Transverse colon (tissue), 4 donors: ENCODE measurements at regions not wholly inside any gene's neighbourhood (a gene's known extent, or its start where the extent isn't known, plus 50 kb on each side); places are given as distances from the start of the nearest gene placed in this dataset.
A peak's percentile ranks its signal among the peaks of the same experiment; 100 is the strongest.

Source experiments
- DNase-seq: peaks from one replicate; pipeline ENCODE4 v3.0.0-alpha.2; 2019
- H3K27ac ChIP-seq, 4 donors: fragments of 200-600 bp; sonication (generic); 2 replicates each; pipeline ENCODE4 v1.5.1; 2016 to 2018; ENCODE audit warnings: inconsistent platforms in 4 of 4
- H3K27me3 ChIP-seq: fragments of 200-600 bp; sonication (generic); 2 replicates; pipeline ENCODE4 v1.5.1; 2017; ENCODE audit warnings: inconsistent platforms
- H3K36me3 ChIP-seq, 4 donors: fragments of 200-600 bp; sonication (generic); 2 replicates each; pipeline ENCODE4 v1.5.1; 2017 to 2019; ENCODE audit warnings: inconsistent platforms in 4 of 4
- H3K4me1 ChIP-seq, 4 donors: fragments of 200-600 bp; sonication (generic); 2 replicates each; pipeline ENCODE4 v1.5.1; 2017 to 2020; ENCODE audit warnings: inconsistent platforms in 4 of 4
- H3K4me3 ChIP-seq, 4 donors: fragments of 200-600 bp; sonication (generic); 1 replicate in 1 of 4; 2 replicates in 3 of 4; pipeline versions ENCODE4 v1.5.1 to v1.6.1; 2017 to 2019; ENCODE audit warnings: inconsistent platforms in 4 of 4
- H3K9me3 ChIP-seq, 2 donors: fragments of 200-600 bp; sonication (generic); 2 replicates each; pipeline ENCODE4 v1.5.1; 2017 to 2019; ENCODE audit warnings: inconsistent platforms in 2 of 2
- CTCF ChIP-seq, 5 experiments: fragments of 200-600 bp in 3 of 5; fragments of 450-650 bp in 2 of 5; sonication (generic) in 3 of 5; IDR thresholded peaks; 1 replicate in 2 of 5; 2 replicates in 3 of 5; pipeline ENCODE4 v1.5.1; 2016 to 2017; ENCODE audit warnings: antibody characterized with exemption in 5 of 5, inconsistent platforms in 3 of 5, mild to moderate bottlenecking in 2 of 5, moderate library complexity in 1 of 5
- EP300 ChIP-seq: sonication (generic); formaldehyde crosslinking; IDR thresholded peaks from one replicate; pipeline ENCODE4 v1.6.1; 2017; ENCODE audit warnings: antibody characterized with exemption, low read depth
- POLR2A ChIP-seq: fragments of 450-650 bp; IDR thresholded peaks from one replicate; pipeline ENCODE4 v1.6.1; 2016; ENCODE audit warnings: antibody characterized with exemption, mild to moderate bottlenecking, moderate library complexity
- POLR2AphosphoS5 ChIP-seq, 3 donors: sonication (generic); formaldehyde crosslinking; IDR thresholded peaks; one replicate each; pipeline ENCODE4 v1.6.1; 2016; ENCODE audit warnings: antibody characterized with exemption in 3 of 3
- WGBS, 2 donors: methylation state at CpG; one replicate each; pipeline ENCODE4 v1.1.5; 2018; ENCODE audit warnings: low coverage in 1 of 2; 5-methylcytosine and 5-hydroxymethylcytosine counted together
- in situ Hi-C, 4 donors: fragments of 200-750 bp; cut with MboI; loops; one replicate each; pipeline versions ENCODE4 v1.15.0 to v1.15.1; 2017; ENCODE audit warnings: low sequenced_read_pairs in 3 of 4, low pct_ligation_motif_present in 1 of 4, low pct_unique_long_range_greater_than_20kb in 1 of 4
- intact Hi-C: fragments of 100-400 bp; cut with DNase I; formaldehyde crosslinking; loops from one replicate; pipeline ENCODE4 v1.15.1; 2023; ENCODE audit warnings: low total_unique reads

- H3K9me3 ChIP-seq, result no peaks in the 10 kb centered on the region
- 58 to 66% methylated on average over 3 to 6 of the region's 6 CpGs for WGBS, 2 donors
- no peak overlapping the region for H3K27ac ChIP-seq
- intact Hi-C loops (no loop called here), in situ Hi-C loops (no loop called here)
- no peaks in the 10 kb centered on the region for H3K36me3 ChIP-seq
- no peaks in the 10 kb centered on the region for H3K4me1 ChIP-seq
- no peaks in the 10 kb centered on the region for H3K27me3 ChIP-seq
- TF ChIP-seq EP300 (no peak), POLR2A (no peak)
- DNase-seq, result no peak
- H3K4me3 ChIP-seq, result no peak overlapping the region
Observed at GRCh38 chr18:62634979-62635630, 80.2 kb upstream of the PHLPP1 start.

- no peak for DNase-seq
- Histone ChIP-seq H3K4me1 (no peaks in the 10 kb centered on the region), H3K27me3 (no peaks in the 10 kb centered on the region), H3K4me3 (no peak overlapping the region), H3K27ac (no peak overlapping the region), H3K36me3 (no peaks in the 10 kb centered on the region), H3K9me3 (no peaks in the 10 kb centered on the region)
- 80 to 86% methylated on average over 1 to 3 of the region's 3 CpGs for WGBS, 2 donors
- in situ Hi-C loops, result no loop called here
- intact Hi-C loops, result no loop called here
- no peak for TF ChIP-seq CTCF (IDR thresholded peaks at IDR 0.05)
- TF ChIP-seq EP300, result no peak
- no peak for TF ChIP-seq POLR2A
- TF ChIP-seq POLR2AphosphoS5 (IDR thresholded peaks at IDR 0.05), result no peak
Observed at GRCh38 chr18:62637403-62637802, 77.9 kb upstream of the PHLPP1 start.

GRCh38 chr18:62637807-62638687 lies 77.3 kb upstream of the PHLPP1 start:
- TF ChIP-seq POLR2A (no peak), POLR2AphosphoS5 (IDR thresholded peaks at IDR 0.05) (no peak), CTCF (IDR thresholded peaks at IDR 0.05) (peak; percentile 47 to 65 (median 55)), EP300 (no peak)
- intact Hi-C loops (no loop called here), in situ Hi-C loops (no loop called here)
- peak; percentile 55 for DNase-seq
- no peaks in the 10 kb centered on the region for H3K9me3 ChIP-seq
- H3K36me3 ChIP-seq, result no peaks in the 10 kb centered on the region
- H3K4me1 ChIP-seq, result no peaks in the 10 kb centered on the region
- H3K27me3 ChIP-seq, result no peaks in the 10 kb centered on the region
- H3K4me3 ChIP-seq, result no peak overlapping the region
- no peak overlapping the region for H3K27ac ChIP-seq
- WGBS, 2 donors, result 44 to 56% methylated on average over 5 to 7 of the region's 7 CpGs

- in situ Hi-C loops (no loop called here), intact Hi-C loops (no loop called here)
- WGBS, 2 donors, result 36 to 48% methylated on average over 4 to 5 of the region's 5 CpGs
- TF ChIP-seq POLR2AphosphoS5 (IDR thresholded peaks at IDR 0.05) (no peak), EP300 (no peak)
- no peak for DNase-seq
- Histone ChIP-seq H3K4me1 (no peaks in the 10 kb centered on the region), H3K27ac (no peak overlapping the region), H3K4me3 (no peak overlapping the region), H3K36me3 (no peaks in the 10 kb centered on the region), H3K9me3 (no peaks in the 10 kb centered on the region), H3K27me3 (no peaks in the 10 kb centered on the region)
Observed at GRCh38 chr18:62643181-62643580, 72.2 kb upstream of the PHLPP1 start.

GRCh38 chr18:62644773-62645172 lies 70.6 kb upstream of the PHLPP1 start:
- Histone ChIP-seq H3K4me1 (no peaks in the 10 kb centered on the region), H3K27ac (no peak overlapping the region), H3K4me3 (no peak overlapping the region), H3K9me3 (no peaks in the 10 kb centered on the region), H3K27me3 (no peaks in the 10 kb centered on the region), H3K36me3 (no peaks in the 10 kb centered on the region)
- no peak for TF ChIP-seq POLR2A
- TF ChIP-seq CTCF (IDR thresholded peaks at IDR 0.05), result no peak
- no peak for TF ChIP-seq POLR2AphosphoS5 (IDR thresholded peaks at IDR 0.05)
- TF ChIP-seq EP300, result no peak
- in situ Hi-C loops (no loop called here), intact Hi-C loops (no loop called here)
- no peak for DNase-seq
- WGBS, 2 donors, result 95% methylated on average over 6 of the region's 6 CpGs; no CpG with 5 or more reads in 1 of the 2 donors
